ENCODE measurements at regions not wholly inside any gene's neighbourhood (a gene's known extent, or its start where the extent isn't known, plus 50 kb on each side); places are given as distances from the start of the nearest gene placed in this dataset.

DNA sequence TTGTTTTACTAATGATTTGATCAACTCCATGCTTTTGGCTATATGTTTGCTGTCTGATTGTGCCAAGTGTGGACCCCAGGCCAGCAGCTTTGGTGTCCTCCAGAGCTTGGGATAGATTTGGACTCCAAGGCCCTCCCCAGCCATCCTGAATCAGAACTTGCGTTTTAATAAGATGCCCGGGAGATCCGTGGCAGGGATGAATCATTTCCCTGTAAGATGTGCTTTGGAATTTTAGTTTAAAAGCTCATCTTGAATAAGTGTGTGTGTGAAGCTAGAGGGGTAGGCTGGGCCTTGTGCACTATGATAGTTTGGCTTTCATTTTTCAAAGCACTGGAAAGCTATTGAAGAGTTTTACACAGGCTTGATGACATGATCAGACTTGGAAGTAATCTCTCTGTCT is 66.2 kb upstream of the SDK1 start:
- DNase-seq, result no peak

DNA sequence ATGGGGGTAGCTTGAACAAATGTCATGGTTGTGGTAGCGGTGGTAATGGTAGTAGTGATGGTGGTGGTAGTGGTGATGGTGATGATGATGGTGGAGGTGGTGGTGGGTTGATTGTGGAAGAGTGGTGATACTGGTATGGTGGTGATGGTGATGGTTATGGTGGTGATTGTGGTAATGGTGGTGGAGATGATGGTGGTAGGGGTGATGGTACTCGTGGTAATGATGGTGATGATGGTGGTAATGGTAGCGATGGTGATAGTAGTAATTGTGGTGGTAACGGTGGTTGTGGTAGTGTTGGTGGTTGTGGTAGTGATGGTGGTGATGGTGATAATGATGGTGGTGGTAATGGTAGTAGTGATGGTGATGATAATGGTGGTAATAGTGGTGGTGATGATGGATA is 65.7 kb upstream of the SDK1 start:
- DNase-seq, result no peak

DNA sequence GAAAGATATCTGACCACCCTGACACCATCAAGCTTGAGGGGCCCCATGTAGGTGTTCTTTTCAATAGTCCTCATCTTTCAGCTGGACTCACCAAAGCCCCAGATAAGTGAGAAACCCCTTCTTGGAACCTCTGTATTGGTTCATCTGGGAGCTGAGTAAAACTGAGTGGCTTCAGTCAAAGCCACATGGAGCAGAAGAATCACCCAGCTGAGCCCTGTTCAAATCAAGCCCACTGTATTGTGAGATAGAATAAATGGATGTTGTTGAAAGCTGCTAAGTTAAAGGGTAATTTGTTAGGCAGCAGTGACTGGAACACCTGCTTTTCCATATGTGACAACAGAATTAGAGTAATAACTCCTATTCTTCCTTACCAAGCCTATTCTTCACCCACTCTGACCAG is 64.8 kb upstream of the SDK1 start:
- DNase-seq, result no peak

DNA sequence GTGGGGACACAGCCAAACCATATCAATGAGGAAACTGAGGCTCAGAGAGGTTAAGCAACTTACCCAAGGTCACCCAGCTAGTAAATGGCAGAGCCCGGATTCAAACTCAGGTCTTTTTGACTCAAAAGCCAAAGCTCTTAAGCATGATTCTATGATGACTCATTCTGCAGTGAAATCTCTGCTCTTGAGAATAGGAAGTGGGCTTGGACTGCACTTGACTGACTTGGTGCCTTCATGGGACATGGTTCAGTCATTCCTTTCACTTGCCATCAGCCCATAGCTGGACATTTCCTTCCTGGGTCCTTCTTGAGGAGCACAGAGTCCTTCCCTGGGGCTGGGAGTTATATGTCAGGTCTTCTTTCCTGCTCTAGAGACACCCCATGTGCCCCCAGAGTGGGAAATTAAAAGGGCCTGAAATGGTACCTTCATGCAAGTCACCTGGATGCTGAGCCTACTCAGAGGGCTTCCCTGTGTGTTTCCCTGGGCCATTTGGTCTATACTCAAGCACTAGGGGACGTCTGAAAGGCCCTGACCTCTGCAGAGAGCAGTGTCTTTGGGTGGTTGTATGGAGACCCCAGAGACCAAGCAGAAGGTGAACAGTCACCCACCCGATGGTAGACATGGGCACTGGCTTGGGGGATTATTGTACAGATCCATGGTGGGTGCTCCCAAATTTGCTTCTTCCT is 62.4 kb upstream of the SDK1 start:
- no peak for DNase-seq

DNA sequence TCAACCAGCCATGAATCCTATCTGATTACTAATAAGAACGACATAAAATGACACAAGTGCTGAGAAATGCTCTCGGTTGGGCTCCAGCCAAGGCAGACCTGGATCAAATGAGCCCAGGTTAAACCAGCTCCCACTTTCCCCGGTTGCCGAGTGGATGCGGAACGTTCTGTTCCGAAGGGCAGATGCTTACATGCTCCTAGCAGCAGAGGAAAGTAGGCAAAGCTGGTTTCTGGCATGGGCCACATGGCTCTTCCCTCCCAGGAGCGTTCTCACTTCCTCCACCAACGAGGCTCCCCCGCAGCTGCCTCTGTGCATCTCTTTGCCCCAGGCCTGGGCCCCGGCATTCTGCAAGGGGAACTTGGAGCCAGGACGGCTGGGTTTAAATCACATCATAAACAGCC is 61.8 kb upstream of the SDK1 start:
- DNase-seq, result no peak

DNA sequence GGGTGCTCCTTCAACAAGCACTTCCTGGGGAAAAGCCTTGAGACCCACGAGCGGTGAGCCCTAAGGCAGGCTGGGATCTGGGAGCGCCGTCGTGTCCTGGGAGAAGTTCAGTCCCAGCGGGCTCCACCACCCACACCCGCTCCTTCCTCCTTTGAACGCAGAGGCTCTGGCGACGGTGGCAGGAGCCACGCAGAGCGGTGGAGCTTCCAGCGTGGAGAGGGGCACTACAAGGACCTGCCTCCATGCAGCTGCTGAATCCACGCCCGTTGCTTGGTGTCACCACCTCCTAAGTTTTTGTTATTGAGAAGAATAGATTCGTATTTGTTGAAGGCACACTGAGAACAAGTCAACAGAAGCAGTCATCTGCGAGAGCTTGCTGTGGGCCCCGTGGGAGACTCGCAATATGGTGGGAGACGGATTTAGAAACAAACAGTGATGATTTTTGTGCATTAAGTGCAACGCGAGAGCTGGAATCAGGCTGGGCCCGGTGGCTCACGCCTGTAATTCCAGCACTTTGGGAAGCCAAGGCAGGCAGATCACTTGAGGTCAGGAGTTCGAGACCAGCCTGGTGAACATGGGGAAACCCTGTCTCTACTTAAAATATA is 60.1 kb upstream of the SDK1 start:
- no peak for DNase-seq

DNA sequence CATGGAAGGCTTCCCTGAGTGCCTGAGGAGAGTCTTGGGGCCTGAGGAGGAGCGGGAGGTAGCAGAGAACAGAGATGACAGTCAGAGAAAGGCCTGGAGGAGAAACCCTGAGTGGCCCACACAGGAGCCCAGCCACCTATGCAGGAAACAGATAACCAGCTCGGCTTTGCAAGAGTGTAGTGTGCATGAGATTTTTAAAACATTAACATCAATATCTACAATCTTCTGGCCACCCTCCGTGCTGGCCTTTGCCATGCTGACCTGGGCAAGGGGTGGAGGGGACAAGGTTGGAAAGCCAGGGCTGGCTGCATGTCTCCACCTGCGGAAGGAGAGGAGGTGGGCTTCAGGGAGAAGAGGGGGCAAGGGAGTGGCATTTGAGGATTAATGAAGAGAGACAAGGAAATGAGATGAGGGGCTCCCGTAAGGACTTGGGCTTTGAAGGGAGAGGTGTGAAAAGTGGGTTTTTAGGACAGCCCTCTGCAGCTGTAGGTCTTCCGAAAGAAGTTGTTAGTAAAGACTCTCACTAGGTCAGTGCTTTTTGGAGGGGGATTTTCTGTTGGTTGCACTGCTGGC is 59.3 kb upstream of the SDK1 start:
- no peak for DNase-seq

DNA sequence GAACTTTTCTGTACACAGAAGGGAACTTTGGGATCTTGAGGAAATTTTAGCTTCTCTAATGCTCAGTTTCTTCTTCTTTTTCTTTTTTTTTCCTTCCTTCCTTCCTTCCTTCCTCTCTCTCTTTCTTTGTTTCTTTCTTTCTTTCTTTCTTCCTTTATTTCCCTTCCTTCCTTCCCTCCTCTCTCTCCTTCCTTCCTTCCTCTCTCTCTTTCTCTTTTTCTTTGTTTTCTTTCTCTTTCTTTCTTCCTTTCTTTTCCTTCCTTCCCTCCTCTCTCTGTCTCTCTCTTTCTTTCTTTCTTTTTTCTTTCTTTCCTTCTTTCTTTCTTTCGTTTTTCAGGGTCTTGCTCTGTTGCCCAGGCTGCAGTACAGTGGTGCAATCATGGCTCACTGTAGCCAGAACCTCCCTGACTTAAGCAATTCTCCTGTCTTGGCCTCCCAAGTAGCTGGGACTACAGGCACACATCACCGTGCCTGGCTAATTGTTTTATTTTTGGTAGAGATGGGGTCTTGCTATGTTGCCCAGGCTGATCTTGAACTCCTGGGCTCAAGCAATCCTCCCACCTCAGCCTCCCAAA is 58.6 kb upstream of the SDK1 start:
- no peak for DNase-seq

DNA sequence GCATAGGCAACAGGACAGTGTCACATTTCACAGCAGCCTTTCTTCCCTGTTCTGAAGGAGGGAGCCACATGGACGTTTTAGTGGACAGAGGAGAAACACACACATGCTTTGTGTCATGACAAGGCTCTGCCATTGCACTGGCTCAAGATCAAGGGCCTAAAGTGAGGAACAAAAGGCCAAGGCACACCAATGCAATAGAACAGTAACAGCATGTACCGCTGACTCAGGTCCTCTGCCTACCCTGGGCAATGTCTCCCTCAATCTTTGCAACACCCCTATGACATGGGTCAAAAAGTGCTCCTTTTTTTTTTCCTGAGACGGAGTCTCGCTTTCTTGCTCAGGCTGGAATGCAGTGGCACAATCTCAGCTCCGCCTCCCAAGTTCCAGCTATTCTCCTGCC is 57.8 kb upstream of the SDK1 start:
- DNase-seq, result no peak

DNA sequence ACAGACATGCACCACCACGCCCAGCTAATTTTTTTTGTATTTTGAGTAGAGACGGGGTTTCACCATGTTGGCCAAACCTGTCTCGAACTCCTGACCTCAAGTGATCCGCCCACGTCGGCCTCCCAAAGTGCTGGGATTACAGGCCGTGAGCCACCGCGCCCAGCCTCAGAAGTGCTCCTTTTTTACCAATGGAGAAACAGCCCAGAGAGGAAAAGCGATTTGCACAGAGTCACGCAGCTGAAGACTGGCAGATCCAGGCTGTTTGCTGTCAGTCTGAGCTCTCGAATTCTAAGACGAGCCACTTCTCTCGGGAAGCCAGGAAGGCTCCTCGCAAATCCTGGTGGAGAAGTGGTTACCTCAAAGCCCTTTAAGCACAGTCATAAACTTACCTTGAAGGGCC is 57.4 kb upstream of the SDK1 start:
- DNase-seq, result no peak

DNA sequence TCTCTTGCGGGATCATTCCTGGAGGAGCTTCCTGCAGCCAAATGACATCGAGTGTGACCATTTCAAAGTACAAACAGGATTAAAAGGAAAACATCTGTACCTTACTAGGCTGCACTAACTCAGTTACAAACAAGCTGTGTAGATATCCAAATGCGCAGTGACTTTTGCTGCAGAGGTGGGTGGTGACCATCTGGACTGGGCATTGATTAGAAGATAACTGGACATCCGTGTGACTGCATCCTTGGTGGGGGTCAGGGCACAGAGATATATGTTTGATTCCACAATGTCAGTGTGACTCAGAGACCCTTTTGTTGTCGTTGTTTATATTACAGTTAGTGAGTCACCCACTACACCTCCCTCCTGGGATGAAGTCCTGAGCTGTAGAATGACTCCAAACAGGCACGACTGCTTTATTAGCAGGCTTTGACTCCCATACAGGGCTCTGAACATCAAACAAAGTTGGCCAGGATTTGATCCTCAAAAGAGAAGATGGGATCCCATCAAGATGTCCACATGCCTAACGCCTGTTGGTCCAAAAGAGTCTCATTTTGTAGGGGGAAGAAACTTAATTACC is 56.7 kb upstream of the SDK1 start:
- DNase-seq, result no peak

DNA sequence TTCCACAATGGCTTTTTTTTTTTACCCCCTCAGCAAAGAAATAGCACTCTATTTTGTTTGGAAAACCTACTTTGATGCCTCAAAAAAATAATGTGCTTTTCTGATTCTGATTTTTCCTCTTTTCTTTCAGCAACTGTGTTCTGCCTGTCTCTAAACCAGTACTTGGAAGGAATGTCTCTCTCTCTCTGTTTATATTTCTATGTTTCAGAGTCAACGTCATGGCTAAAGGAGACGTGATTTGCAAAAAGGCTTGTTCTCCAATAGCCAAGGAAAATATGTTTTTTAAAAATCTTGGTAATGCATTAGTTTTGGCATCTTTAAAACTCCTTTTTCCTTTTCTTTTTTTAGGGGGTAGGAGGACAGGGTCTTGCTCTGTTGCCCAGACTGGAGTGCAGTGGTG is 56.0 kb upstream of the SDK1 start:
- no peak for DNase-seq

DNA sequence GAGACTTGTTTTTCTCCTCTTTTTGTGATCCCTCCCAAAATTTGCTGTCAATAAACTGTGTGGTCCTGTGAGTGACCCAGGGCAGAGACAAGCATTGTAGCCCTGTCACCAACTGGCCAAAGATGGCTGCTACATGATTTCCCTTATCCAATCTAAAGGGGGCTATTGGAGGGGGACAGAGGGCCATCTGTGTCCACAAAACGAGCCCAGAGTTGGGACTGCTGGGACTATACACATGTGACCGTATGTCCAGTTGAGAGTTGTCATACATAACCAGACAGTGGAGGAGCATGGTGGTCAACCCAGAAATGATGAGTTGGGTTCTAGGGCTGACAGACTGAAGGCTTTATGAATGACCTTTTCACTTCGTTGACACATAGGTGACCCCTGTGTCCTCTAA is 55.3 kb upstream of the SDK1 start:
- DNase-seq, result no peak

DNA sequence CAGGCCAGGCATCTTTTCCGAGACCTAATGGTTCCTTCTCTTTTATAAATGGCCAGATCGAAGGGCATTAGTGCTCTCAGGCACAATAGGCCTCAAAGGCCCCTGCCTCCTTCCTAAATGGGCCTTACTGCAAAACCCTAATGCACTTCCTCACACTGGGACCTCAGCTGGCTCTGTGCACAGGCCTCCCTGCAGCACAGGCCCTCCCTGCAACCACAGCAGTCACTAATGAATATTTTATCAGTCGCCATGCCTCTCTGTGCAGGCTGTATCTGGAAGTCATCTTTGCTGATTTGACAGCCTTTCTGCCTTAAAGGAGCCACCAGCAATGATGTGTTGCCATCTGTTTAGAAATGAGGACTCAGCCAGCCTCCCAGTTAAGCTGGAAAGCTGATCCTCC is 54.9 kb upstream of the SDK1 start:
- DNase-seq, result no peak

DNA sequence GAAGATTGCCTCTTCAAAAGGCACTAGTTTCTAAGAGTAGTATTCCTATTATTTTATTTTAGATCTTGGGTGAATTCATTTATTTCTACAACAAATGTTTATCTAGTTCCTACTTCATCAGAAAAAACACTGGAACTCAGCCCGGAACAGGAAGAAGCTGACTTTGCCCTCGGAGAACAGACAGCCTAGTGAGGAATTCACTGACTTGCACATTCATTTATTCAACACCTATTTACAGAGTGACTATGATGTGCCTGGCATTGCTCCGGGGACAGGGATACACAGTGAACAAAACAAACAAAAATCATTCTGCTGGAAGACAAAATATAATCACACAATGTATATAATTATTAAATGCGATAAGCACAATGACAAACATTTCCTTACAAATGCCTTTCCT is 54.4 kb upstream of the SDK1 start:
- DNase-seq, result no peak

DNA sequence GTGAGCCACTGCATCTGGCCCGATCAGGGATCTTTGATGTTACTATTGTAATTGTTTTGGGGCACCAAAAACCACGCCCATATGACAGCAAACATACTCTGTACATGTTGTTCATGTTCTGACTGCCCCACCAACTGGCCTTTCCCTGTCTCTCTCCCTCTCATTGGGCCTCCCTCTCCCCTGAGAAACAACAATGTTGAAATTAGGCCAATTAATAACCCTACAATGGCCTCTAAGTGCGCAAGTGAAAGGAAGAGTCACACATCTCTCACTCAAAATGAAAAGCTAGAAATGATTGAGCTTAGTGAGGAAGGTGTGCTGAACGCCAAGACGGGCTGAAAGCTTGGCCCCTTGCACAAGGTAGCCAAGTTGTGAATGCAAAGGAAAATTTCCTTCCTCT is 50.3 kb upstream of the SDK1 start:
- no peak for DNase-seq

Measured in hindlimb muscle (tissue), 1 donor.